WTC11 (cell line): ENCODE measurements at regions not wholly inside any gene's neighbourhood (a gene's known extent, or its start where the extent isn't known, plus 50 kb on each side); places are given as distances from the start of the nearest gene placed in this dataset.

Source experiments
- ATAC-seq: fragments of 200-7000 bp; cut with Tn5 transposase; 2 replicates; pipeline ENCODE4 v1.10.0; 2021; ENCODE audit warnings: mild to moderate bottlenecking, moderate library complexity
- CTCF ChIA-PET: fragments of 300-600 bp; sonication (Branson Sonifier 250); formaldehyde crosslinking; loops from one replicate; lab custom pipeline; 2021; ENCODE audit warnings: antibody characterized with exemption; lab: Charles Lee
- POLR2A ChIA-PET: fragments of 350-600 bp; sonication (Branson Sonifier 250); formaldehyde crosslinking; loops from one replicate; lab custom pipeline; 2021; ENCODE audit warnings: antibody characterized with exemption; lab: Charles Lee
- DNase-seq: peaks from one replicate; pipeline ENCODE4 v3.0.0; 2021; ENCODE audit warnings: low spot score
- H3K27ac Mint-ChIP-seq: 2 replicates; pipeline ENCODE4 v1.8.0; 2021; ENCODE audit warnings: mixed read lengths
- H3K27me3 Mint-ChIP-seq: 2 replicates; pipeline ENCODE4 v1.8.0; 2021; ENCODE audit warnings: low read depth, mild to moderate bottlenecking, moderate library complexity, mixed read lengths
- H3K36me3 Mint-ChIP-seq: 2 replicates; pipeline ENCODE4 v1.8.0; 2021; ENCODE audit warnings: mixed read lengths
- H3K4me1 Mint-ChIP-seq: 2 replicates; pipeline ENCODE4 v1.8.0; 2022; ENCODE audit warnings: mixed read lengths
- H3K4me3 Mint-ChIP-seq: 2 replicates; pipeline ENCODE4 v1.8.0; 2021; ENCODE audit warnings: mild to moderate bottlenecking, moderate library complexity, mixed read lengths
- H3K9me3 Mint-ChIP-seq: 2 replicates; pipeline ENCODE4 v1.8.0; 2021; ENCODE audit warnings: mixed read lengths
- ELF4 ChIP-seq: sonication (generic); formaldehyde crosslinking; IDR thresholded peaks from 2 replicates; pipeline ENCODE4 v1.8.1; 2022; ENCODE audit warnings: low read depth, mild to moderate bottlenecking, moderate library complexity, missing genetic modification reagents
- EMX1 ChIP-seq: fragments of 250-450 bp; sonication (Bioruptor Pico); IDR thresholded peaks from 2 replicates; pipeline ENCODE4 v1.8.0; 2021; ENCODE audit warnings: mild to moderate bottlenecking
- HMGA2 ChIP-seq: fragments of 250-450 bp; sonication (Bioruptor Pico); IDR thresholded peaks from 2 replicates; pipeline ENCODE4 v1.4.0; 2021; ENCODE audit warnings: mild to moderate bottlenecking, moderate library complexity
- JAZF1 ChIP-seq: fragments of 250-450 bp; sonication (Bioruptor Pico); IDR thresholded peaks from 2 replicates; pipeline ENCODE4 v1.9.0; 2021; ENCODE audit warnings: moderate library complexity, mild to moderate bottlenecking, inconsistent platforms
- NFE2L1 ChIP-seq: sonication (generic); formaldehyde crosslinking; IDR thresholded peaks from 2 replicates; pipeline ENCODE4 v1.8.1; 2023; ENCODE audit warnings: missing genetic modification reagents
- RORB ChIP-seq: fragments of 250-450 bp; sonication (Bioruptor Pico); IDR thresholded peaks from 2 replicates; pipeline ENCODE4 v1.9.0; 2021; ENCODE audit warnings: mild to moderate bottlenecking
- SMAD3 ChIP-seq: sonication (generic); formaldehyde crosslinking; IDR thresholded peaks from 2 replicates; pipeline ENCODE4 v1.8.0; 2022; ENCODE audit warnings: missing genetic modification reagents, mild to moderate bottlenecking, borderline replicate concordance
- TCF7 ChIP-seq: sonication (generic); formaldehyde crosslinking; IDR thresholded peaks from 2 replicates; pipeline ENCODE4 v1.8.0; 2022; ENCODE audit warnings: mild to moderate bottlenecking, low read depth, missing genetic modification reagents, moderate library complexity
- ZBTB21 ChIP-seq: sonication (generic); formaldehyde crosslinking; IDR thresholded peaks from 2 replicates; pipeline ENCODE4 v1.8.1; 2023; ENCODE audit warnings: mild to moderate bottlenecking, missing genetic modification reagents, borderline replicate concordance
- ZNF416 ChIP-seq: fragments of 250-450 bp; sonication (Bioruptor Pico); IDR thresholded peaks from 2 replicates; pipeline ENCODE4 v1.9.0; 2021; ENCODE audit warnings: mild to moderate bottlenecking, inconsistent platforms
- TF ChIP-seq, protein P1 (sequence below): sonication (generic); formaldehyde crosslinking; IDR thresholded peaks from 2 replicates; pipeline ENCODE4 v1.8.1; 2023; ENCODE audit warnings: mild to moderate bottlenecking, missing genetic modification reagents
- TF ChIP-seq, protein P2 (sequence below): fragments of 200-600 bp; IDR thresholded peaks from 2 replicates; pipeline ENCODE4 v1.8.0; 2022; ENCODE audit warnings: antibody characterized with exemption
- TF ChIP-seq, protein P3 (sequence below): sonication (generic); formaldehyde crosslinking; IDR thresholded peaks from 2 replicates; pipeline ENCODE4 v1.8.1; 2022; ENCODE audit warnings: mild to moderate bottlenecking, moderate library complexity, missing genetic modification reagents
- TF ChIP-seq, protein P4 (sequence below): sonication (generic); formaldehyde crosslinking; IDR thresholded peaks from 2 replicates; pipeline ENCODE4 v1.8.1; 2023; ENCODE audit warnings: mild to moderate bottlenecking, missing genetic modification reagents, moderate library complexity
- TF ChIP-seq, protein P5 (sequence below): sonication (generic); formaldehyde crosslinking; conservative IDR thresholded peaks from 2 replicates; pipeline ENCODE4 v1.8.1; 2023; ENCODE audit warnings: mild to moderate bottlenecking, low read depth, missing genetic modification reagents, moderate library complexity
- TF ChIP-seq, protein P6 (sequence below): sonication (generic); formaldehyde crosslinking; IDR thresholded peaks from 2 replicates; pipeline ENCODE4 v1.8.1; 2023; ENCODE audit warnings: mild to moderate bottlenecking, missing genetic modification reagents, moderate library complexity
- TF ChIP-seq, protein P7 (sequence below): sonication (generic); formaldehyde crosslinking; IDR thresholded peaks from 2 replicates; pipeline ENCODE4 v1.8.1; 2022; ENCODE audit warnings: missing genetic modification reagents, borderline replicate concordance
- TF ChIP-seq, protein P8 (sequence below): fragments of 250-450 bp; sonication (Bioruptor Pico); IDR thresholded peaks from 2 replicates; pipeline ENCODE4 v1.9.0; 2021; ENCODE audit warnings: moderate library complexity, mild to moderate bottlenecking, inconsistent platforms, borderline replicate concordance
- TF ChIP-seq, protein P9 (sequence below): fragments of 250-450 bp; sonication (Bioruptor Pico); IDR thresholded peaks from 2 replicates; pipeline ENCODE4 v1.9.0; 2021; ENCODE audit warnings: mild to moderate bottlenecking
- TF ChIP-seq, protein P10 (sequence below): sonication (generic); formaldehyde crosslinking; IDR thresholded peaks from 2 replicates; pipeline ENCODE4 v1.8.0; 2022; ENCODE audit warnings: mild to moderate bottlenecking, missing genetic modification reagents

DNA sequence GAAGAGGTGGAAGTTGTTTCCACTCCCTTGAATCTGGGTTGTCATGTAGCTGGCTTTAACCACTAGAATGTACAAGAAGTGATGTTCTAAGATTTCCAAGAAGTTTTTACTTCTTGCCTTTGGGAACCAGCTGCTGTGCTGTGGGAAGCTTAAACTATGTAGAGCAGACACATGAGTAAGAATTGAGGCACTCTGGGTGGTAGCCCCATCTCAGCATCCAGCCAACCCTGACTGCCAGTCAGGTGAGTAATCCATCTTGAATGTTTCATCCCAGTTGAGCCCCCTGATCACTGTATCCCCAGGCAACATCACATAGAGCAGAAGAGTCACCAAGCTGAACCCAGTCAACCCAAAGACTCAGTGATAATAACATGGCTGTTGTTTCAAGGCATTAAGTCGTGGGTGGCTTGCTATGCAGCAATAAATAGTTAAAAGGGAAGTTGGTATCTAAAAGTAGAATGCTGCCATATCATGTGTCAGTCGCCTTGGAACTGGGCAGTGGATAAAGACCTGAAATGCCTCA is 62.8 kb upstream of the GPR139 start:
- Mint-ChIP-seq H3K4me1 (peaks cover 4% of the 10 kb centered on the region), H3K27me3 (no peaks in the 10 kb centered on the region; the same call in 1 of the 2 replicates), H3K9me3 (peaks cover 16% of the 10 kb centered on the region), H3K36me3 (no peaks in the 10 kb centered on the region), H3K4me3 (no peak overlapping the region), H3K27ac (no peak overlapping the region)
- TF ChIP-seq, protein P1, sequence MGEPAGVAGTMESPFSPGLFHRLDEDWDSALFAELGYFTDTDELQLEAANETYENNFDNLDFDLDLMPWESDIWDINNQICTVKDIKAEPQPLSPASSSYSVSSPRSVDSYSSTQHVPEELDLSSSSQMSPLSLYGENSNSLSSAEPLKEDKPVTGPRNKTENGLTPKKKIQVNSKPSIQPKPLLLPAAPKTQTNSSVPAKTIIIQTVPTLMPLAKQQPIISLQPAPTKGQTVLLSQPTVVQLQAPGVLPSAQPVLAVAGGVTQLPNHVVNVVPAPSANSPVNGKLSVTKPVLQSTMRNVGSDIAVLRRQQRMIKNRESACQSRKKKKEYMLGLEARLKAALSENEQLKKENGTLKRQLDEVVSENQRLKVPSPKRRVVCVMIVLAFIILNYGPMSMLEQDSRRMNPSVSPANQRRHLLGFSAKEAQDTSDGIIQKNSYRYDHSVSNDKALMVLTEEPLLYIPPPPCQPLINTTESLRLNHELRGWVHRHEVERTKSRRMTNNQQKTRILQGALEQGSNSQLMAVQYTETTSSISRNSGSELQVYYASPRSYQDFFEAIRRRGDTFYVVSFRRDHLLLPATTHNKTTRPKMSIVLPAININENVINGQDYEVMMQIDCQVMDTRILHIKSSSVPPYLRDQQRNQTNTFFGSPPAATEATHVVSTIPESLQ (CRISPR knock-in tag): no peak
- TF ChIP-seq RORB (CRISPR knock-in tag) (no peak), ZNF416 (no peak), EMX1 (no peak), TCF7 (no peak), ZBTB21 (no peak), NFE2L1 (no peak), SMAD3 (CRISPR knock-in tag) (no peak)
- TF ChIP-seq, protein P2, sequence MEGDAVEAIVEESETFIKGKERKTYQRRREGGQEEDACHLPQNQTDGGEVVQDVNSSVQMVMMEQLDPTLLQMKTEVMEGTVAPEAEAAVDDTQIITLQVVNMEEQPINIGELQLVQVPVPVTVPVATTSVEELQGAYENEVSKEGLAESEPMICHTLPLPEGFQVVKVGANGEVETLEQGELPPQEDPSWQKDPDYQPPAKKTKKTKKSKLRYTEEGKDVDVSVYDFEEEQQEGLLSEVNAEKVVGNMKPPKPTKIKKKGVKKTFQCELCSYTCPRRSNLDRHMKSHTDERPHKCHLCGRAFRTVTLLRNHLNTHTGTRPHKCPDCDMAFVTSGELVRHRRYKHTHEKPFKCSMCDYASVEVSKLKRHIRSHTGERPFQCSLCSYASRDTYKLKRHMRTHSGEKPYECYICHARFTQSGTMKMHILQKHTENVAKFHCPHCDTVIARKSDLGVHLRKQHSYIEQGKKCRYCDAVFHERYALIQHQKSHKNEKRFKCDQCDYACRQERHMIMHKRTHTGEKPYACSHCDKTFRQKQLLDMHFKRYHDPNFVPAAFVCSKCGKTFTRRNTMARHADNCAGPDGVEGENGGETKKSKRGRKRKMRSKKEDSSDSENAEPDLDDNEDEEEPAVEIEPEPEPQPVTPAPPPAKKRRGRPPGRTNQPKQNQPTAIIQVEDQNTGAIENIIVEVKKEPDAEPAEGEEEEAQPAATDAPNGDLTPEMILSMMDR: no peak
- TF ChIP-seq, protein P3, sequence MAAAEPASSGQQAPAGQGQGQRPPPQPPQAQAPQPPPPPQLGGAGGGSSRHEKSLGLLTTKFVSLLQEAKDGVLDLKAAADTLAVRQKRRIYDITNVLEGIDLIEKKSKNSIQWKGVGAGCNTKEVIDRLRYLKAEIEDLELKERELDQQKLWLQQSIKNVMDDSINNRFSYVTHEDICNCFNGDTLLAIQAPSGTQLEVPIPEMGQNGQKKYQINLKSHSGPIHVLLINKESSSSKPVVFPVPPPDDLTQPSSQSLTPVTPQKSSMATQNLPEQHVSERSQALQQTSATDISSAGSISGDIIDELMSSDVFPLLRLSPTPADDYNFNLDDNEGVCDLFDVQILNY: no peak
- TF ChIP-seq, protein P4, sequence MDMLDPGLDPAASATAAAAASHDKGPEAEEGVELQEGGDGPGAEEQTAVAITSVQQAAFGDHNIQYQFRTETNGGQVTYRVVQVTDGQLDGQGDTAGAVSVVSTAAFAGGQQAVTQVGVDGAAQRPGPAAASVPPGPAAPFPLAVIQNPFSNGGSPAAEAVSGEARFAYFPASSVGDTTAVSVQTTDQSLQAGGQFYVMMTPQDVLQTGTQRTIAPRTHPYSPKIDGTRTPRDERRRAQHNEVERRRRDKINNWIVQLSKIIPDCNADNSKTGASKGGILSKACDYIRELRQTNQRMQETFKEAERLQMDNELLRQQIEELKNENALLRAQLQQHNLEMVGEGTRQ (CRISPR knock-in tag): no peak
- ChIA-PET POLR2A (no interaction called here), CTCF (interaction anchor here (1.5 kb wide), 1 partner anchor 164 kb away, joined by 4 read pairs; no protein-coding TSS in a partner anchor)
- DNase-seq: no peak
- no peak for ATAC-seq

DNA sequence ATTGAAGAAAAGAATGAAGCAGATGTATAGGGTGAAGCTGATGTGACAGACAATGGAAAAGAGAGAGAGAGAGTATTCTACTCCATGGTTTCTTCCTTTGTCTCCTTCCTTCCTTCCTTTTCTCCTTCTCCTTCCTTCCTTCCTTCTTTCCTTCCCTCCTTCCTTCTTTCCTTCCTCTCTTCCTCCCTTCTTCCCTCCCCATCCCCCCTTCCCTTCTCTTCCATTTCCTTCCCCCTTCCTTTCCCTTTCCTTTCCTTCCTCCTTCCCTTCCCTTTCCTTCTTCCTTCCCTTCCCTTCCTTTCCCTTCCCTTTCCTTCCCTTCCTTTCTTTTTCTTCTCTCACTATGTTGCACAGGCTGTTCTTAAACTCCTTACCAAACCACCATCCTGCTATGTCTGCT is 55.7 kb upstream of the GPR139 start:
- Mint-ChIP-seq H3K9me3 (peaks cover 32% of the 10 kb centered on the region), H3K36me3 (peaks cover 13% of the 10 kb centered on the region), H3K4me1 (no peaks in the 10 kb centered on the region), H3K27me3 (peaks cover 6% of the 10 kb centered on the region), H3K4me3 (no peak overlapping the region), H3K27ac (no peak overlapping the region)
- DNase-seq: no peak
- ChIA-PET CTCF (interaction anchor here (1.3 kb wide), 1 partner anchor 222 kb away, joined by 8 read pairs; no protein-coding TSS in a partner anchor), POLR2A (no interaction called here)
- ATAC-seq: no peak
- TF ChIP-seq, protein P5, sequence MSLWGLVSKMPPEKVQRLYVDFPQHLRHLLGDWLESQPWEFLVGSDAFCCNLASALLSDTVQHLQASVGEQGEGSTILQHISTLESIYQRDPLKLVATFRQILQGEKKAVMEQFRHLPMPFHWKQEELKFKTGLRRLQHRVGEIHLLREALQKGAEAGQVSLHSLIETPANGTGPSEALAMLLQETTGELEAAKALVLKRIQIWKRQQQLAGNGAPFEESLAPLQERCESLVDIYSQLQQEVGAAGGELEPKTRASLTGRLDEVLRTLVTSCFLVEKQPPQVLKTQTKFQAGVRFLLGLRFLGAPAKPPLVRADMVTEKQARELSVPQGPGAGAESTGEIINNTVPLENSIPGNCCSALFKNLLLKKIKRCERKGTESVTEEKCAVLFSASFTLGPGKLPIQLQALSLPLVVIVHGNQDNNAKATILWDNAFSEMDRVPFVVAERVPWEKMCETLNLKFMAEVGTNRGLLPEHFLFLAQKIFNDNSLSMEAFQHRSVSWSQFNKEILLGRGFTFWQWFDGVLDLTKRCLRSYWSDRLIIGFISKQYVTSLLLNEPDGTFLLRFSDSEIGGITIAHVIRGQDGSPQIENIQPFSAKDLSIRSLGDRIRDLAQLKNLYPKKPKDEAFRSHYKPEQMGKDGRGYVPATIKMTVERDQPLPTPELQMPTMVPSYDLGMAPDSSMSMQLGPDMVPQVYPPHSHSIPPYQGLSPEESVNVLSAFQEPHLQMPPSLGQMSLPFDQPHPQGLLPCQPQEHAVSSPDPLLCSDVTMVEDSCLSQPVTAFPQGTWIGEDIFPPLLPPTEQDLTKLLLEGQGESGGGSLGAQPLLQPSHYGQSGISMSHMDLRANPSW (CRISPR knock-in tag): no peak
- TF ChIP-seq, protein P6, sequence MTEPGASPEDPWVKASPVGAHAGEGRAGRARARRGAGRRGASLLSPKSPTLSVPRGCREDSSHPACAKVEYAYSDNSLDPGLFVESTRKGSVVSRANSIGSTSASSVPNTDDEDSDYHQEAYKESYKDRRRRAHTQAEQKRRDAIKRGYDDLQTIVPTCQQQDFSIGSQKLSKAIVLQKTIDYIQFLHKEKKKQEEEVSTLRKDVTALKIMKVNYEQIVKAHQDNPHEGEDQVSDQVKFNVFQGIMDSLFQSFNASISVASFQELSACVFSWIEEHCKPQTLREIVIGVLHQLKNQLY: no peak
- TF ChIP-seq JAZF1: no peak
- TF ChIP-seq, protein P7, sequence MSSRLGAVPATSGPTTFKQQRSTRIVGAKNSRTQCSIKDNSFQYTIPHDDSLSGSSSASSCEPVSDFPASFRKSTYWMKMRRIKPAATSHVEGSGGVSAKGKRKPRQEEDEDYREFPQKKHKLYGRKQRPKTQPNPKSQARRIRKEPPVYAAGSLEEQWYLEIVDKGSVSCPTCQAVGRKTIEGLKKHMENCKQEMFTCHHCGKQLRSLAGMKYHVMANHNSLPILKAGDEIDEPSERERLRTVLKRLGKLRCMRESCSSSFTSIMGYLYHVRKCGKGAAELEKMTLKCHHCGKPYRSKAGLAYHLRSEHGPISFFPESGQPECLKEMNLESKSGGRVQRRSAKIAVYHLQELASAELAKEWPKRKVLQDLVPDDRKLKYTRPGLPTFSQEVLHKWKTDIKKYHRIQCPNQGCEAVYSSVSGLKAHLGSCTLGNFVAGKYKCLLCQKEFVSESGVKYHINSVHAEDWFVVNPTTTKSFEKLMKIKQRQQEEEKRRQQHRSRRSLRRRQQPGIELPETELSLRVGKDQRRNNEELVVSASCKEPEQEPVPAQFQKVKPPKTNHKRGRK (CRISPR knock-in tag): no peak
- TF ChIP-seq, protein P8, sequence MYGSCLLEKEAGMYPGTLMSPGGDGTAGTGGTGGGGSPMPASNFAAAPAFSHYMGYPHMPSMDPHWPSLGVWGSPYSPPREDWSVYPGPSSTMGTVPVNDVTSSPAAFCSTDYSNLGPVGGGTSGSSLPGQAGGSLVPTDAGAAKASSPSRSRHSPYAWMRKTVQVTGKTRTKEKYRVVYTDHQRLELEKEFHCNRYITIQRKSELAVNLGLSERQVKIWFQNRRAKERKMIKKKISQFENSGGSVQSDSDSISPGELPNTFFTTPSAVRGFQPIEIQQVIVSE (CRISPR knock-in tag): no peak
- no peak for TF ChIP-seq ELF4
- TF ChIP-seq RORB (CRISPR knock-in tag): no peak
- TF ChIP-seq, protein P9, sequence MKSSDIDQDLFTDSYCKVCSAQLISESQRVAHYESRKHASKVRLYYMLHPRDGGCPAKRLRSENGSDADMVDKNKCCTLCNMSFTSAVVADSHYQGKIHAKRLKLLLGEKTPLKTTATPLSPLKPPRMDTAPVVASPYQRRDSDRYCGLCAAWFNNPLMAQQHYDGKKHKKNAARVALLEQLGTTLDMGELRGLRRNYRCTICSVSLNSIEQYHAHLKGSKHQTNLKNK (CRISPR knock-in tag): no peak
- TF ChIP-seq HMGA2: no peak
- TF ChIP-seq, protein P10, sequence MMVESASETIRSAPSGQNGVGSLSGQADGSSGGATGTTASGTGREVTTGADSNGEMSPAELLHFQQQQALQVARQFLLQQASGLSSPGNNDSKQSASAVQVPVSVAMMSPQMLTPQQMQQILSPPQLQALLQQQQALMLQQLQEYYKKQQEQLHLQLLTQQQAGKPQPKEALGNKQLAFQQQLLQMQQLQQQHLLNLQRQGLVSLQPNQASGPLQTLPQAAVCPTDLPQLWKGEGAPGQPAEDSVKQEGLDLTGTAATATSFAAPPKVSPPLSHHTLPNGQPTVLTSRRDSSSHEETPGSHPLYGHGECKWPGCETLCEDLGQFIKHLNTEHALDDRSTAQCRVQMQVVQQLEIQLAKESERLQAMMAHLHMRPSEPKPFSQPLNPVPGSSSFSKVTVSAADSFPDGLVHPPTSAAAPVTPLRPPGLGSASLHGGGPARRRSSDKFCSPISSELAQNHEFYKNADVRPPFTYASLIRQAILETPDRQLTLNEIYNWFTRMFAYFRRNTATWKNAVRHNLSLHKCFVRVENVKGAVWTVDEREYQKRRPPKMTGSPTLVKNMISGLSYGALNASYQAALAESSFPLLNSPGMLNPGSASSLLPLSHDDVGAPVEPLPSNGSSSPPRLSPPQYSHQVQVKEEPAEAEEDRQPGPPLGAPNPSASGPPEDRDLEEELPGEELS (CRISPR knock-in tag): no peak
